WTC11 (cell line): ENCODE measurements at regions not wholly inside any gene's neighbourhood (a gene's known extent, or its start where the extent isn't known, plus 50 kb on each side); places are given as distances from the start of the nearest gene placed in this dataset.

Experiments
- ATAC-seq: fragments of 200-7000 bp; cut with Tn5 transposase; 2 replicates; pipeline ENCODE4 v1.10.0; 2021; ENCODE audit warnings: mild to moderate bottlenecking, moderate library complexity
- CTCF ChIA-PET: fragments of 300-600 bp; sonication (Branson Sonifier 250); formaldehyde crosslinking; loops from one replicate; lab custom pipeline; 2021; ENCODE audit warnings: antibody characterized with exemption; lab: Charles Lee
- POLR2A ChIA-PET: fragments of 350-600 bp; sonication (Branson Sonifier 250); formaldehyde crosslinking; loops from one replicate; lab custom pipeline; 2021; ENCODE audit warnings: antibody characterized with exemption; lab: Charles Lee
- DNase-seq: peaks from one replicate; pipeline ENCODE4 v3.0.0; 2021; ENCODE audit warnings: low spot score
- H3K27ac Mint-ChIP-seq: 2 replicates; pipeline ENCODE4 v1.8.0; 2021; ENCODE audit warnings: mixed read lengths
- H3K27me3 Mint-ChIP-seq: 2 replicates; pipeline ENCODE4 v1.8.0; 2021; ENCODE audit warnings: low read depth, mild to moderate bottlenecking, moderate library complexity, mixed read lengths
- H3K36me3 Mint-ChIP-seq: 2 replicates; pipeline ENCODE4 v1.8.0; 2021; ENCODE audit warnings: mixed read lengths
- H3K4me1 Mint-ChIP-seq: 2 replicates; pipeline ENCODE4 v1.8.0; 2022; ENCODE audit warnings: mixed read lengths
- H3K4me3 Mint-ChIP-seq: 2 replicates; pipeline ENCODE4 v1.8.0; 2021; ENCODE audit warnings: mild to moderate bottlenecking, moderate library complexity, mixed read lengths
- H3K9me3 Mint-ChIP-seq: 2 replicates; pipeline ENCODE4 v1.8.0; 2021; ENCODE audit warnings: mixed read lengths
- AR ChIP-seq: fragments of 250-450 bp; sonication (Bioruptor Pico); IDR thresholded peaks from 2 replicates; pipeline ENCODE4 v1.9.0; 2021; ENCODE audit warnings: mild to moderate bottlenecking
- ATF2 ChIP-seq: sonication (generic); formaldehyde crosslinking; IDR thresholded peaks from 2 replicates; pipeline ENCODE4 v1.8.1; 2022; ENCODE audit warnings: low read depth, missing genetic modification reagents, borderline replicate concordance
- CREM ChIP-seq: sonication (generic); formaldehyde crosslinking; IDR thresholded peaks from 2 replicates; pipeline ENCODE4 v1.8.1; 2022; ENCODE audit warnings: mild to moderate bottlenecking, missing genetic modification reagents, moderate library complexity
- CTCF ChIP-seq: fragments of 200-600 bp; IDR thresholded peaks from 2 replicates; pipeline ENCODE4 v1.8.0; 2022; ENCODE audit warnings: antibody characterized with exemption
- EMX1 ChIP-seq: fragments of 250-450 bp; sonication (Bioruptor Pico); IDR thresholded peaks from 2 replicates; pipeline ENCODE4 v1.8.0; 2021; ENCODE audit warnings: mild to moderate bottlenecking
- ETV6 ChIP-seq: sonication (generic); formaldehyde crosslinking; IDR thresholded peaks from 2 replicates; pipeline ENCODE4 v1.8.1; 2022; ENCODE audit warnings: mild to moderate bottlenecking, missing genetic modification reagents
- IRF1 ChIP-seq: sonication (generic); formaldehyde crosslinking; IDR thresholded peaks from 2 replicates; pipeline ENCODE4 v1.8.0; 2023; ENCODE audit warnings: missing genetic modification reagents
- MLX ChIP-seq: sonication (generic); formaldehyde crosslinking; IDR thresholded peaks from 2 replicates; pipeline ENCODE4 v1.8.1; 2023; ENCODE audit warnings: mild to moderate bottlenecking, missing genetic modification reagents, moderate library complexity
- MYBL2 ChIP-seq: sonication (generic); formaldehyde crosslinking; IDR thresholded peaks from 2 replicates; pipeline ENCODE4 v1.8.1; 2023; ENCODE audit warnings: mild to moderate bottlenecking, moderate library complexity, missing genetic modification reagents
- NFYB ChIP-seq: sonication (generic); formaldehyde crosslinking; conservative IDR thresholded peaks from 2 replicates; pipeline ENCODE4 v1.8.0; 2022; ENCODE audit warnings: low read depth, missing genetic modification reagents
- OVOL2 ChIP-seq: fragments of 250-450 bp; sonication (Bioruptor Pico); IDR thresholded peaks from 2 replicates; pipeline ENCODE4 v1.9.0; 2021; ENCODE audit warnings: mild to moderate bottlenecking, borderline replicate concordance
- PRRX2 ChIP-seq: fragments of 250-450 bp; sonication (Bioruptor Pico); IDR thresholded peaks from 2 replicates; pipeline ENCODE4 v1.8.0; 2021; ENCODE audit warnings: mild to moderate bottlenecking
- RELA ChIP-seq: sonication (generic); formaldehyde crosslinking; IDR thresholded peaks from 2 replicates; pipeline ENCODE4 v1.8.1; 2022; ENCODE audit warnings: missing genetic modification reagents, mild to moderate bottlenecking, borderline replicate concordance
- STAT6 ChIP-seq: sonication (generic); formaldehyde crosslinking; conservative IDR thresholded peaks from 2 replicates; pipeline ENCODE4 v1.8.1; 2023; ENCODE audit warnings: mild to moderate bottlenecking, low read depth, missing genetic modification reagents, moderate library complexity
- TCF7 ChIP-seq: sonication (generic); formaldehyde crosslinking; IDR thresholded peaks from 2 replicates; pipeline ENCODE4 v1.8.0; 2022; ENCODE audit warnings: mild to moderate bottlenecking, low read depth, missing genetic modification reagents, moderate library complexity
- ZNF281 ChIP-seq: sonication (generic); formaldehyde crosslinking; IDR thresholded peaks from 2 replicates; pipeline ENCODE4 v1.8.0; 2023; ENCODE audit warnings: mild to moderate bottlenecking, missing genetic modification reagents
- ZNF396 ChIP-seq: fragments of 250-450 bp; sonication (Bioruptor Pico); IDR thresholded peaks from 2 replicates; pipeline ENCODE4 v1.8.0; 2021; ENCODE audit warnings: mild to moderate bottlenecking, moderate library complexity, borderline replicate concordance
- ZNF416 ChIP-seq: fragments of 250-450 bp; sonication (Bioruptor Pico); IDR thresholded peaks from 2 replicates; pipeline ENCODE4 v1.9.0; 2021; ENCODE audit warnings: mild to moderate bottlenecking, inconsistent platforms
- ZNF671 ChIP-seq: fragments of 250-450 bp; sonication (Bioruptor Pico); IDR thresholded peaks from 2 replicates; pipeline ENCODE4 v1.8.0; 2021; ENCODE audit warnings: mild to moderate bottlenecking

- ATAC-seq (no peak), DNase-seq (no peak)
- no peaks in the 10 kb centered on the region for H3K36me3 Mint-ChIP-seq
- H3K4me3 Mint-ChIP-seq = no peak overlapping the region
- POLR2A ChIA-PET = no interaction called here
- H3K9me3 Mint-ChIP-seq = peaks cover 4% of the 10 kb centered on the region; the same call in 1 of the 2 replicates
- H3K27ac Mint-ChIP-seq = no peak overlapping the region
- CTCF ChIA-PET = no interaction called here
- no peak for TF ChIP-seq PRRX2 (CRISPR knock-in tag)
- H3K4me1 Mint-ChIP-seq = 0 out of 2 replicates have a peak, but pooled peaks cover 2% of the 10 kb centered on the region
- H3K27me3 Mint-ChIP-seq = no peaks in the 10 kb centered on the region; the same call in 1 of the 2 replicates
Measured at GRCh38 chr2:217449444-217449843, 553.4 kb downstream of the TNS1 start.

GRCh38 chr2:217448860-217449259 is 553.9 kb downstream of the TNS1 start:
- Mint-ChIP-seq H3K9me3 (peaks cover under 1% of the 10 kb centered on the region; the same call in 1 of the 2 replicates), H3K36me3 (no peaks in the 10 kb centered on the region), H3K4me3 (no peak overlapping the region), H3K4me1 (0 out of 2 replicates have a peak, but pooled peaks cover 2% of the 10 kb centered on the region), H3K27me3 (no peaks in the 10 kb centered on the region; the same call in 1 of the 2 replicates), H3K27ac (no peak overlapping the region)
- ChIA-PET CTCF (no interaction called here), POLR2A (no interaction called here)
- TF ChIP-seq EMX1 (CRISPR knock-in tag) = no peak
- TF ChIP-seq IRF1 = no peak
- no peak for TF ChIP-seq ZNF671 (CRISPR knock-in tag)
- no peak for TF ChIP-seq ETV6 (CRISPR knock-in tag)
- TF ChIP-seq ZNF416 (CRISPR knock-in tag) = no peak
- no peak for TF ChIP-seq STAT6
- no peak for TF ChIP-seq ZNF281 (CRISPR knock-in tag)
- no peak for TF ChIP-seq ZNF396 (CRISPR knock-in tag)
- no peak for TF ChIP-seq CREM (CRISPR knock-in tag)
- TF ChIP-seq MLX (CRISPR knock-in tag) = no peak
- TF ChIP-seq NFYB = no peak
- TF ChIP-seq TCF7 (CRISPR knock-in tag) = no peak
- TF ChIP-seq ATF2 (CRISPR knock-in tag) = no peak
- TF ChIP-seq AR (CRISPR knock-in tag) = no peak
- no peak for TF ChIP-seq CTCF
- TF ChIP-seq OVOL2 (CRISPR knock-in tag) = no peak
- no peak for TF ChIP-seq RELA (CRISPR knock-in tag)
- no peak for TF ChIP-seq MYBL2 (CRISPR knock-in tag)
- no peak for ATAC-seq
- no peak for DNase-seq
